ENCODE measurements at regions not wholly inside any gene's neighbourhood (a gene's known extent, or its start where the extent isn't known, plus 50 kb on each side); places are given as distances from the start of the nearest gene placed in this dataset.
"Not testable (repeated sequence)": the region's sequence is repeated elsewhere in the genome, so short reads cannot be mapped to it uniquely, and the experiment has no call there.

DNA sequence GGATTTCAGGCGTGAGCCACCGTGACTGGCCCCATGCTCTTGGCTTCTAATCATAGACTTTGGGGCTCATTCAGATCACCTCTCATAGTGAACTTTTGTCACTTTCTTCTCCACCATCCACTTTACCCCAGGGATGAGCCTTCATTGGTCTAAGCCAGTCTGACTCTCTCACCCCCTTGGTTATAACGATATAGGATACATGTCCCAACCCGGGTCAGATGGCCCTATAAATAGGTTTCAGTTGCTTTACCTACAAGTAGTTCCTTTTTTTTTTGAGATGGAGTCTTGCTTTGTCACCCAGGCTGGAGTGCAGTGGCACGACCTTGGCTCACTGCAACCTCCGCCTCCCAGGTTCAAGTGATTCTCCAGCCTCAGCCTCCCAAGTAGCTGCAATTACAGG, 61.7 kb downstream of the TMEM235 start:
- TF ChIP-seq EZH2 (IDR thresholded peaks at IDR 0.05; ENCODE audit: insufficient read depth, poor library complexity, severe bottlenecking); EZH2phosphoT487 (IDR thresholded peaks at IDR 0.05; ENCODE audit: insufficient read depth, low read depth): not testable (repeated sequence)

Data from GM23248 (cell line).